C4-2B (cell line): ENCODE measurements at regions not wholly inside any gene's neighbourhood (a gene's known extent, or its start where the extent isn't known, plus 50 kb on each side); places are given as distances from the start of the nearest gene placed in this dataset.

ENCODE experiments used
- CTCF ChIP-seq: fragments of 450-650 bp; conservative IDR thresholded peaks from 2 replicates; pipeline ENCODE4 v1.5.1; 2017; ENCODE audit warnings: mild to moderate bottlenecking
- ZFX ChIP-seq: fragments of 450-650 bp; IDR thresholded peaks from 2 replicates; pipeline ENCODE4 v1.6.1; 2017

GRCh38 chr3:78304115-78304514 is 1264.2 kb downstream of the ROBO2 start:
- TF ChIP-seq CTCF (no peak), ZFX (no peak)
